Hematopoietic multipotent progenitor cell treated with erythropoietin and hydrocortisone succinate and interleukin-3 and kit ligand, for 17 days (in vitro differentiated cells): ENCODE measurements at regions not wholly inside any gene's neighbourhood (a gene's known extent, or its start where the extent isn't known, plus 50 kb on each side); places are given as distances from the start of the nearest gene placed in this dataset.

ENCODE experiments used
- DNase-seq: peaks from one replicate; pipeline ENCODE4 v3.0.0-alpha.2; 2015; ENCODE audit warnings: low spot score

GRCh38 chr11:70725739-70726138, 327.4 kb downstream of the CTTN start:
- no peak for DNase-seq

- DNase-seq: no peak
These were observed 328.7 kb downstream of the CTTN start for GRCh38 chr11:70727021-70727420.

GRCh38 chr11:70727899-70728620, 329.7 kb downstream of the CTTN start:
- DNase-seq: no peak

GRCh38 chr11:70729949-70730348, 331.6 kb downstream of the CTTN start:
- DNase-seq: no peak

- no peak for DNase-seq
These were observed 332.1 kb downstream of the CTTN start for GRCh38 chr11:70730411-70730810.

DNA sequence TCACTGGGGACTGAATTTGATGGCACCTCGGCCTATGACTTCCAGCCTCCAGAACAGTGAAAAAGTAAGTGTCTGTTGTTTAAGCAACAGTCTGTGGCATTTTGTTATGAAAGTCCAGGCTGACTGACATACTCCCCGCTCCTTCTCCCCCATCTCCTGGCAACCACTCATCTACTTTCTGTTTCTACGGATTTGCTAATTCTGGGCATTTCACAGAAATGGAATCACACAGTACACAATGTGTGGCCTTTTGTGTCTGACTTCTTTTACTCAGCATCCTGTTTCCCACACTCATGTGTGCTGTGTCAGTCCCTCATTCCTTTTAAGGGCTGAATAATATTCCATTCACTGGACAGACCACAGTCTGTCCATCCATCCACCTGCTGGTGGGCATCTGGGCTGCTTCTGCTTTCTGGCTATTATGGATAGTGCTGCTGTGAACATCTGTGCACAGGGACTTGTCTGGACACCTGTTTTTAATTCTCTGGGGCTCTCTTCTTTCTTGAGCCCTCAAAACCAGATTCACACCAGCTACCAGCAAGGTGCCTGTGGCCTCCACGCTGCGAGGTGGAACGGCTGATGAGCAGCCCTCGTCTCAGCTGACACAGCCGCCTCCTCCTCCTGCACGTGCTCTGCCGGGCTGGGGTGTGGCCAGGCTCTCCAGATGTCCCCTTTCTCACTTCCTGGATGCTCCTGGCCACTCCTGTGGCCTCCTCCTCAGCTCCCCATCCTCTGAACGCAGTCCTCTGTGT, 333.1 kb downstream of the CTTN start:
- no peak for DNase-seq

DNA sequence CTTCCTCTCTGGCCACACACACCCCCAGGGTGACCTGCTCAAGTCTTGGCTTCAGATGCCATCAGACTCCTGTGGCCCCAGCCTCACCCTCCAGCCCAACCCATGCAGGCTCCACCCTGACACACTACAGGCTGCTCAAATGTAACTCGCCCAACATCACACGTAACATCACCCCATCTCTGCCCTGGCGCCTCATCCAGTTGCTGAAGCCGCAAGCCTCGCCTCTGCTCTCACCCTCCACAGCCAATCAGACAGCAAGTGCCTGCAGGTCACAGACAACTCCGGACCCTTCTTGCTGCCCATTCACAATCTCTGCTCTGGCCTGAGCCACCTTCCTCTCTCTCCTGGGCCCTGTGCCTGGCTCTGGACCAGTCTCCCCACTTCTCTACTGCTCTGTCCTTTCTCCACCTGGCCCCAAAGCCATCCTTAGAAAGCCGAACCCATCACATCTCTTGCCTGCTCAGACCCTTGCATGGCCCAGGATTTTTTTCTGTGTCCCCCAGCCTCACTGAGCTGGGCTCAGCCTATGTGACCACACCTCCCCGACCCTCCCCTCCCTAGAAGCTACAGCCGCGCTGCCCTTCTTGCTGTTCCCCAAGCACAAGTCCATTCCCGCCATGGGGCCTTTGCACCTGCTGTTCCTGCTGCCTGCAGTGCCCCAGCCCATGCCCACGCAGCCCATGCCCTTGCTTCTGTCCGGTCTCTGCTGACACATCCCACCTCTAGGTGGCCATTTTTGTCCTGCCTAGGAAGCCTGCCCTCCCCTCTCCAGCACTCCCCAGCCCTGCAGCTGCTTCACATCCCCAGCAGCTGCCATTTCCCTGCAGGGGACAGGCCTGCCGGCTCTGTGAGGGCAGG, 333.9 kb downstream of the CTTN start:
- no peak for DNase-seq

DNA sequence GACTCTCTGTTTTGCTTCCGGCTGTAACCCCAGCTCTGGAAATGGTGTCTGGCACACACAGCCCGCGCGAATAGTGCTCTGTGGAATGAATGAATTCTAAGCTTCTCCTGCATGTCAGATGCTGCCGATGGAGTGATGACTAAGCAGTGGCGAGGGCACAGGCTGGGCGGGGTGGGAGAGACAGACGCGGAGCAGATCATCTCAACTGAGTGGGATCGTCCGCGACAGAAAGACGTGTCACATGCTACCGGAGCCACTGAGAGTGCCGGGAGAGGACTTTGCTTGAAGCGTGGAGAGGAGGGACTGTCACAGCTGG, 334.5 kb downstream of the CTTN start:
- DNase-seq: no peak

- DNase-seq: no peak
These were observed 335.3 kb downstream of the CTTN start for GRCh38 chr11:70733327-70734325.

DNA sequence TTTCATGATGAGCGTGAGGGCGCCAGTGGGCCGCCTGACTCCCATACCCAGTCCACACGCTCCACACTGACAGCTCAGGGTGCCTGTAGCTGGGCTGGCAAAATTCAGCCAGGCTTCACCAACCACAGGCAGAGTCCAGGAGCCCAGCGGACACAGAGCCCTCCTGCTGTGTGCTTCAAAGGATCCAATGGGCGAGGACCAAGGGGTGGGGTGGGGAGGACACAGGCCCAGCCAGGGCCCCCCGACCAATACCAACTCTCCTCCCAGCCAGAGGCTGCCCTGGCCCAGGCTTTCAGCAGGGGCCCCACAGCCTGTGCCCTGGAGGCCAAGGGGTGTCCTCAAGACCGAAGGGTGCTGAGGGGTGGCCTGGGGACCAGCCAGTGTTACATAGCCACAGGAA, 336.1 kb downstream of the CTTN start:
- no peak for DNase-seq

- DNase-seq: no peak
These were observed 336.6 kb downstream of the CTTN start for GRCh38 chr11:70734911-70735310.

- no peak for DNase-seq
These were observed 337.6 kb downstream of the CTTN start for GRCh38 chr11:70735976-70736375.

DNA sequence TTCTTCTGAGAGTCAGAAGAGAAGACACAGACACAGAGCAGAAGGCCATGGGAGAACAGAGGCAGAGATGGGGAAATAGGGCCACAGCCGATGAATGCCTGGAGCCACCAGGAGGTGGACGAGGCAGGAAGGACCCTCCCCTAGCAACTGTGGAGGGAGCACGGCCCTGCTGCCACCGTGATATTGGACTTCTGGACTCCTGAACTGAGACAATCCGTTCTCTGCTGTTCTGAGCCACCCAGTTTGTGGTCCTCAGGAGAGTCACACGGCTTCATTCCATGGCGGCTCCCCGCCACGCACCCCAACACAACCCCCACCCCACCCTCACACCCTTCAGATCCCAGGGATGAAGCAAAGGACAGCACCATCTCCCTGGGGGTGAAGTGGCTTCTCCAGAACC, 338.1 kb downstream of the CTTN start:
- DNase-seq: no peak

GRCh38 chr11:70736937-70737640, 338.8 kb downstream of the CTTN start:
- DNase-seq: no peak

- DNase-seq: no peak
These were observed 339.7 kb downstream of the CTTN start for GRCh38 chr11:70737816-70738630.

- DNase-seq: no peak
These were observed 340.3 kb downstream of the CTTN start for GRCh38 chr11:70738661-70739060.

GRCh38 chr11:70739091-70739490, 340.8 kb downstream of the CTTN start:
- no peak for DNase-seq

- no peak for DNase-seq
These were observed 341.6 kb downstream of the CTTN start for GRCh38 chr11:70739811-70740487.

GRCh38 chr11:70740488-70740851, 342.1 kb downstream of the CTTN start:
- DNase-seq: no peak

DNA sequence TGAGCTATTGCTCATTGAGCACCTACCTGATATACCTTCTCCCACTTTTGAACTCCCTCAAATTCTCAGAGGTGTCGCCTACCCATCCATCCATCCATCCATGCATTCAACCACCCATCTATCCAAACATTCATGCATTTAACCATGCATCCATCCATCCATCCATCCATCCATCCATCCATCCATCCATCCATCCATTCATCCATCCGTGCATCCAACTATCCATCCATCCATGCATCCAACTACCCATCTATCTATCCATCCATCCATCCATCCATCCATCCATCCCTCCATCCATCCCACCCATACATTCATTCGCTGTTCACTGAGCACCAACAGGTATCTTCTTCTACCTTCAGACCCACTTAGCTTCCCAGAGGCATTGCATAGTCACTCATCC, 342.8 kb downstream of the CTTN start:
- DNase-seq: no peak
